ENCODE measurements at regions not wholly inside any gene's neighbourhood (a gene's known extent, or its start where the extent isn't known, plus 50 kb on each side); places are given as distances from the start of the nearest gene placed in this dataset.

DNA sequence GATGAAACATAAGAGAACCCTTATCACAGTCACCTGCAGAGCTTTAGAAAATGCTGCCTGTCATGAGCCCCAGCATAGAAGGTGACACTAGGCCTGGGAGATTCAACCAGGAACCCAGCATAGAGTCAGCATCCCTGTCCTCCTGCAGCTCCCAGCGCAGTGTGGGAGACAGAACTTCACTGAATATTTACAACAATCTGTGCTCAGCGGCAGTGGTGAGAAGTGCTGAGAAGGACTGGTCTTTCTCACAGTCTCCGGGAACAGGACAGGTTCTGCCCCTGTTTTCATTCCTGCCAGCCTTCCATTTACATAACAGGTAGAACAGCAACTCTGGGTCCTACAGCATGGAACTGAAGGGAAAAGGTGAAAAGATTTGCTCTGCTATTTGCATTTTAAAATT, 83.5 kb upstream of the GADD45A start:
- TF ChIP-seq, protein P1, sequence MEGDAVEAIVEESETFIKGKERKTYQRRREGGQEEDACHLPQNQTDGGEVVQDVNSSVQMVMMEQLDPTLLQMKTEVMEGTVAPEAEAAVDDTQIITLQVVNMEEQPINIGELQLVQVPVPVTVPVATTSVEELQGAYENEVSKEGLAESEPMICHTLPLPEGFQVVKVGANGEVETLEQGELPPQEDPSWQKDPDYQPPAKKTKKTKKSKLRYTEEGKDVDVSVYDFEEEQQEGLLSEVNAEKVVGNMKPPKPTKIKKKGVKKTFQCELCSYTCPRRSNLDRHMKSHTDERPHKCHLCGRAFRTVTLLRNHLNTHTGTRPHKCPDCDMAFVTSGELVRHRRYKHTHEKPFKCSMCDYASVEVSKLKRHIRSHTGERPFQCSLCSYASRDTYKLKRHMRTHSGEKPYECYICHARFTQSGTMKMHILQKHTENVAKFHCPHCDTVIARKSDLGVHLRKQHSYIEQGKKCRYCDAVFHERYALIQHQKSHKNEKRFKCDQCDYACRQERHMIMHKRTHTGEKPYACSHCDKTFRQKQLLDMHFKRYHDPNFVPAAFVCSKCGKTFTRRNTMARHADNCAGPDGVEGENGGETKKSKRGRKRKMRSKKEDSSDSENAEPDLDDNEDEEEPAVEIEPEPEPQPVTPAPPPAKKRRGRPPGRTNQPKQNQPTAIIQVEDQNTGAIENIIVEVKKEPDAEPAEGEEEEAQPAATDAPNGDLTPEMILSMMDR (IDR thresholded peaks at IDR 0.05): no peak
- no peak for TF ChIP-seq POLR2A (IDR thresholded peaks at IDR 0.05)

Data from heart left ventricle (tissue), 13 donors.